ENCODE measurements at regions not wholly inside any gene's neighbourhood (a gene's known extent, or its start where the extent isn't known, plus 50 kb on each side); places are given as distances from the start of the nearest gene placed in this dataset.

- TF ChIP-seq POLR2A (IDR thresholded peaks at IDR 0.05) = no peak
- TF ChIP-seq CTCF (IDR thresholded peaks at IDR 0.05) = peak; percentile 64 to 75 (median 68)
Measured at GRCh38 chr2:57720728-57721627, 325.6 kb upstream of the VRK2 start.
